HG03159 (cell line): ENCODE measurements at regions not wholly inside any gene's neighbourhood (a gene's known extent, or its start where the extent isn't known, plus 50 kb on each side); places are given as distances from the start of the nearest gene placed in this dataset.

ENCODE experiments used
- ATAC-seq: cut with Tn5 transposase; IDR thresholded peaks from one replicate; pipeline ENCODE4 v1.9.1; 2021; ENCODE audit warnings: mild to moderate bottlenecking, moderate library complexity; ENCODE audit not compliant: unreplicated experiment

- no peak for ATAC-seq
These were observed 77.5 kb downstream of the RPLP1 start for GRCh38 chr15:69529961-69530633.

DNA sequence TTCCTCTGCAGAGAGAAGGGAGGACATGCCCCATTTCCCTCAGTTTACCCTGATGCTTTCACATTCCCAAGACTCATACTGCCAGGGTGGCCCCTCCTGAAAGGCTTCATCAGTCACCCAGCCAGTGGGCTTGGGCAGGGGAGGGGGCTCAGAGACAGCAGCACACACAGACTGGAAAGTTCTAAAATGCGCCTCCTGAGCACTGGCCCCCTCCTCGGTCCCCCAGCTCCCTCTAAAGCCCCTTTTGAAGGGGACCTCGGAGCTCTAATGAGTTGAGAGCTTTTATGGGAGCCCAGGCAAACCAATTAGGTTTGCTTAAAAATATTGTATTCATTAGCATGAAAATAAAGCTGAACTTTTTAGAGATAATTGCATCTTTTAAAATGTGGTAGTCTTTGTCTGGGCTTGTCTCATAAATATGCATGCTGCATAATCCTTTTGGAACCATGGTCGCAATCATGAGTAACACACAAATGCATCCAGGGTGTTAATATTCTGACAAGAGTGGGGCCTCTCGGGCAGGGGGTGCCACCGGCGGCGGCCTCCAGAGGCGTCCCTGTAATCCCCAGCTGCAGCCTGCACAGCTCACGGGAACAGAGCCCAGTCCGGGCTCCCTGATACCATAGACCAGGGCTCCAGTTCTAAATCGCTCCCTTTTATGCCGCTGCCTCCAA, 78.5 kb downstream of the RPLP1 start:
- no peak for ATAC-seq

GRCh38 chr15:69531665-69532027, 79.0 kb downstream of the RPLP1 start:
- no peak for ATAC-seq

DNA sequence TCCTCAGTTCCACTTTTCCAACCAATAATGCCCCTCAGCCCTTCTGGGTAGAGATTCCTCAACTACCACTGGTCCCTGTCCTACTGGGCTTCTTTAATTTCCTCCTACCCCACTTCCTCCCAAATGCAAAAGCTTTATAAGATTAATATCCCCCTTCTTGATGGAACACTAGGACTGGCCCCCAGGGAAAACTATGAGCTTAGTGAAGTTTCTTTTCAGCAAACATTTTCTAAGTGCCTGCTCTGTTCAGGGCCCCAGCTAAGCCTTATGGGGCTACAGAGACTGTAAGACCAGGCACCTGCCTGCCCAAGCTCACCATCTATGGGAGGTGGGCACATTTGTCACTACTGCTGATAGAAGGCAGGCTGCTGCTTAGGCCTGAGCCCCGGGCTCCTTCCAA, 79.4 kb downstream of the RPLP1 start:
- ATAC-seq: no peak

DNA sequence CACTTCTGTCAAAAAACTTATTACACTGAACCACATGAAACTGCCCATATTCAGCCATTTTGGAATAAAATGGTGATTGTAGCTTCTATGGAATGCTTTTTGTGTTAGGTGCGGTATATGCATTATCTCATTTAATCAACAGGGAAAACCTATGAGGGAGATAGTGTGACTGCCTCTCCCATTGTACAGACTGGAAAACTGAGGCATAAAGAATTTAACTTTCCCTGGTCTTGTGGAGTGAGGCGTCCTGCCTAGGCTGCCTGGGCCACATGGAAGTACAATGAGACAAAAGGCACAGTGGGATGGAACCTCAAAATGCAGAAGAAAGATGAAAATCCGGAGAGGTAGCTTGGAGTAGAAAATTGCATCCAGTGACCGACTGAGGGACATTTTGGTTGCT, 80.2 kb downstream of the RPLP1 start:
- no peak for ATAC-seq

DNA sequence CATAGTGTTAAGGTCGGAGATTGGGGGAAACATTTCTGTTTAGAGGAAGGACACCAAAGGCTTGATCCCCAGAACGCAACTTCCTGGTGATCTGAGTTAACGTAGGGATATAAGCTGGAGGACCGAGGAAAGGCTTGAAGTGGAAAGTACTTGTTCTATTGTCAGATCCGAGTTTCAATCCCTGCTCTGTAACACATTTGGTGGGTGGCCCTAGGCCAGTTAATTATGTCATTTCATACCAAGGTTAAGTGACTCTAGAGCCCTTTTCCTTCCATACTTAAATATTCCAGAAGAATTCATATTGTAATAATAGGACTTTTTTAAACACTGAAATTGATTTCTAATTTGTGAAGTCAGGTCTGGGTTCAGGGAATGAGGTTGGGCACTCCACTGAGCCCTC, 80.9 kb downstream of the RPLP1 start:
- ATAC-seq: no peak

GRCh38 chr15:69535101-69535638, 82.6 kb downstream of the RPLP1 start:
- ATAC-seq: no peak

- no peak for ATAC-seq
These were observed 83.4 kb downstream of the RPLP1 start for GRCh38 chr15:69535998-69536397.

- no peak for ATAC-seq
These were observed 84.3 kb downstream of the RPLP1 start for GRCh38 chr15:69536726-69537512.

- no peak for ATAC-seq
These were observed 85.3 kb downstream of the RPLP1 start for GRCh38 chr15:69537901-69538300.

DNA sequence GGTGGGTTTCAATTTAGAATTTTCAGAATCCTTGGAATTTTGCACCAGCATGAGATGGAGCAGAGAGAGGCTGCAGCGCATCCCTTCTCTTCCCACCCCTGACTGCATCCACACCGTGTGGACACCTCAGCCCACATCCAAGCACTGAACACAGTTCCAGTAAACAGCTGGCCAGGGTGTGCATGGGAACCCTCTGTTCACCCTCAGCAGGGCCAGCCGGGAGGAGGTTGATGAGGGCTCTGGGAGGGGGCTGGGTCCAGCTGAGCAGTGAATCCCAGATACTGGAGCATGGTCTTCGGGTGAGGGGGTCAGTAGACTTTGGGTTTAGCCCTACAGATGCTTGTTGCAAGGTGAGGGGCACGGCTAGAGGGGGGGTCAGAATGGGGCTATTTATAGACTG, 85.8 kb downstream of the RPLP1 start:
- no peak for ATAC-seq

DNA sequence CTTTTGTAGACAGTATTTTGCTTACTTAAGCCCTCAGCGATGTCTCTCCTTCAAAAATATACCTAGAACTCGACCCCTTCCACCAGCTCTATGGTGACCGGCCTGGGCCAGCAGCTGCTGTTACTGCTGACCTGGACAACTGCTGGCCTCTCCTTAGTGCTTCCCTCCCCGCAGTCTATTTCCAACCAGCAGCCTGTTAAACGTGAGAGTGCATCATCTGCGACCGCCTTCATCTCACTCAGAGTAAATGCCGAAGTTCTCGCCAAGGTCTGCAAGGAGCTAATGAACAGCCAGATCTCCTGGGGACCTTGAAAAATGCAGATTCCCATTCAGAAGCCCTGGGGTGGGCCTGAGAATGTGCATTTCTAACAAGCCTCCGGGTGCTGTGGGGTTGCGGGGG, 86.7 kb downstream of the RPLP1 start:
- no peak for ATAC-seq

GRCh38 chr15:69540622-69541021, 88.0 kb downstream of the RPLP1 start:
- no peak for ATAC-seq

GRCh38 chr15:69542028-69542427, 89.4 kb downstream of the RPLP1 start:
- no peak for ATAC-seq

DNA sequence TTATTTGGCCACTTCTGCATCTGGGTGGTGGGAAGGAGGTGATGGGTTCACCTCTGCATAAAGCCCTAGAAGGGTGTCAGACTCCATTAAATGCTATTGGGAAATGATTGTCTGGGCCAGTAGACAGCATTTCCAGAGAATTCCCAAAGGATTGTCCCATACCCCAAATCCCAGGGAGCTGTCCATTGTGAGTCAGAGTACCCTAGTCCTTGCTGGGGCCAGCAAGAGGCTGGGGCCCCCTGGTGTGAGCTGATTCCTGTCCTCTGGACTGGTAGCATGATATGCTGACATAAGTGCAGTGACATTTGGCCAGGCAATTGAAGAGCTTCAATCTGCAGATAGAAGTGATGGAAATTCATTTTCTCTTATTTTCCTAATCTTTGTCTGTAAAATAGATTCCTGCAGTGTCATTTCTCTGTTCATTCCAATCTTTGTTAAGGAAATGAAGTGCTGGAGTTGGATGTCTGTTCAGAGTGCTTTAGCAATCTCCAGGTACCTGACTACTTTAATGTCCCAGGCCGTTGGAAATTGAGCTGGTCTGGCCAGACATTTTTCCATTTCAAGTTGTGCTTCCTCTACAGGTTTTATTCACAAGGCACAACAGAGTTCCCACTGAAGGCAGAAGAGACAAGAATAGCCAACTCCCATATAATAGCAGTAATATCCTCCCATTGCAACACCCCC, 91.2 kb downstream of the RPLP1 start:
- ATAC-seq: no peak

- ATAC-seq: no peak
These were observed 91.9 kb downstream of the RPLP1 start for GRCh38 chr15:69544365-69545113.

DNA sequence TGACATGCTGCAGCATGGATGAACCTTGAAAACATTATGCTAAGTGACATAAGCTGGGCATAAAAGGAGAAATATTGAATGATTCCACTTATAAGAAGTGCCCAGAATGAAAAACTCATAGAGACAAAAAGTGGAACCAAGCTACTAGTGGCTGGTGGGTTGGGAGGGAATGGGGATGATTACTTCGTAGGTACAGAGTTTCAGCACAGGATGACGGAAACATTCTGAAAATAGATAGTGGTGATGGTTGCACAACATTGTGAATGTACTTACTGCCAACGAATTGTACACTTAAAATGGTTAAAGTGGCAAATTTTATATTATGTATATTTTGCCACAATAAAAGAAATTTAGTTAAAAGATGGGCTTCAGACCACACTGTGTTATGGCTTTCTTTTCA, 93.6 kb downstream of the RPLP1 start:
- no peak for ATAC-seq

- ATAC-seq: no peak
These were observed 96.0 kb downstream of the RPLP1 start for GRCh38 chr15:69548395-69549180.

DNA sequence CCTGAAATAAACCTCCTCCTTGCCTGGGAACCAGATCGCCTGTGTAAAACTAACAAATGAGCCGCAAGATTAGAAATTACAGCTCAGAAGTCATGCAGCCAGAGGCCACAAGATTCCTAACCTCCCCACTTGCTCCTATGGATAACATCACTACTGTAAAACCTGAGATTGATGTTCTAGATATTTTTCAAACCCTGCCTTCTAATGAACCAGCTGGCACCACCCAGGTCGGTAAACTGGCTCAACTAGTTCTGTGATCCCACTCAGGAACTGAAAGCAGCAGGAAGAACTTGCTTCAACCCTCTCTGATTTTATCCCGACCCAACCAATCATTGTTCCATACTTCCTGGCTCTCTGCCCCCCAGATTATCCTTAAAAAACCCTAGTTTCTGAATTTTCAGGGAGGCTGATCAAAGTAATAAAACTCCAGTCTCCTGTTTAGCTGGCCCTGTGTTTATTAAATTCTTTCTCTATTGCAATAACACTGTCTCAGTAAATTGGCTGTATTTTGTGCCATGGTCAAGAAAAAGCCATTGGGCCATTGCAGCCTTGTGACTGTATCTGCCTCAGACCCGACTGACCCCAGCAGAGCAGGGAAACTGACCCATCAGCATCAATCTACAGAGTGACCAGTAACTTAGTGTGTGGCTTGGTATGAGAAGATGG, 98.9 kb downstream of the RPLP1 start:
- ATAC-seq: no peak
